ENCODE measurements at regions not wholly inside any gene's neighbourhood (a gene's known extent, or its start where the extent isn't known, plus 50 kb on each side); places are given as distances from the start of the nearest gene placed in this dataset.

DNA sequence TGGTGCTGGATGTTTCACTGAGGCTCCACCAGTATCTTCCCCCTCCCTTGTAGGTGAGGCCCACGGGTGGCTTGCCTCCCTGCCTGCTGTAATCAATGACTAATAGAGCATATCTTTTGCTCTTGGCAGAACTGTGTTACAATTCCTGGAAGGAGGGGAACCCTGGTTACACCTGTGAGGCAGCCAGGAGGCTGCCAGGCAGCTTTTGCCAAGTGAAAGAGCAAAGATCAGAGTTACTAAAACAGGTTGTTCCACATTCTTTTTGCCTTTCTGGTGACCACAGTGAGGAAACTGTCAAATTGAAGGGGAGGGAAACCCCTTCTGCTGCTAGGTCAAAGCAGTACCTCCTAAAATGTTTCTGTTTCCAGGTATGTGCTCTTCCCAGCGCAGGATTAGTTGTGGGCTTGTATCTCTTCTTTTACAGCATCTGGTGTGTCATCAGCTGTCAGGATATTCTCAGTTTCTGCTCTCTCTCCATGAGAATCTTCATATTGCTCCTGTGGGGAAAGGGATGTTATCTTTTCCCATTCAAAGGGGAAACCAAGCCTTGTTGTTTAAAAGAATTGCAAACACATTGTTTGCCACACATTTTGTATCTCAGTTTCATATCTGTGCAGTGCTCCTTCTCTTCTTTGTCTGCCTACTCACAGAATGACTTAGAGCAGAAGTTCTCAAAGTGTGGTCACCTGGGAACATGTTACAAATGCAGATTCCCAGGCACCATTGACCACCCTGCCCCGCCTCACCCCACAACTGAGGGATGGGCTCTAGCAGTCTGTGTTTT, 137.4 kb upstream of the UMPS start:
- H3K27ac Mint-ChIP-seq (ENCODE audit: unreplicated experiment), result no peak overlapping the region

DNA sequence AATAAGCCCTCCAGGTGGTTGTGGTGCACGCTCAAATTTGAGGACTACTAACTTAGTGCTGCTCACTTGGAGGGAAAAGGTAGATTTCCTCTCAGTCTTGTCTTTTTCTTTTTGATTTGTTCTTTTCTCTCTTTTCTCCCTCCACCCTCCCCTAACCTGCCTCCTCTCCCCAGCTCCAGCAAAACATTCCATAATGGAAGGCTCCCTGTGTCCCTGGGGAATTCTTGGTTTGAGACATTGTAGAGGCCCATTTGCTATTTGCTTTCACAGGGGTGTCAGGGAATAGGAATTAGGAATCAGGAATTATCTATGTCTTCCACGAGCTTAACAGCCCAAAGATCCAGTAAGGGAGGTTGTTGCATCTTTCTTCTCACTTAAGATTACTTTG, 136.8 kb upstream of the UMPS start:
- TF ChIP-seq, protein P1, sequence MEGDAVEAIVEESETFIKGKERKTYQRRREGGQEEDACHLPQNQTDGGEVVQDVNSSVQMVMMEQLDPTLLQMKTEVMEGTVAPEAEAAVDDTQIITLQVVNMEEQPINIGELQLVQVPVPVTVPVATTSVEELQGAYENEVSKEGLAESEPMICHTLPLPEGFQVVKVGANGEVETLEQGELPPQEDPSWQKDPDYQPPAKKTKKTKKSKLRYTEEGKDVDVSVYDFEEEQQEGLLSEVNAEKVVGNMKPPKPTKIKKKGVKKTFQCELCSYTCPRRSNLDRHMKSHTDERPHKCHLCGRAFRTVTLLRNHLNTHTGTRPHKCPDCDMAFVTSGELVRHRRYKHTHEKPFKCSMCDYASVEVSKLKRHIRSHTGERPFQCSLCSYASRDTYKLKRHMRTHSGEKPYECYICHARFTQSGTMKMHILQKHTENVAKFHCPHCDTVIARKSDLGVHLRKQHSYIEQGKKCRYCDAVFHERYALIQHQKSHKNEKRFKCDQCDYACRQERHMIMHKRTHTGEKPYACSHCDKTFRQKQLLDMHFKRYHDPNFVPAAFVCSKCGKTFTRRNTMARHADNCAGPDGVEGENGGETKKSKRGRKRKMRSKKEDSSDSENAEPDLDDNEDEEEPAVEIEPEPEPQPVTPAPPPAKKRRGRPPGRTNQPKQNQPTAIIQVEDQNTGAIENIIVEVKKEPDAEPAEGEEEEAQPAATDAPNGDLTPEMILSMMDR (IDR thresholded peaks at IDR 0.05), result no peak
- H3K4me1 Mint-ChIP-seq (ENCODE audit: unreplicated experiment), result no peaks in the 10 kb centered on the region
- no peak overlapping the region for H3K4me3 Mint-ChIP-seq (ENCODE audit: unreplicated experiment)
- H3K9me3 Mint-ChIP-seq (ENCODE audit: unreplicated experiment), result no peaks in the 10 kb centered on the region
- no peak overlapping the region for H3K27ac Mint-ChIP-seq (ENCODE audit: unreplicated experiment)
- H3K27me3 Mint-ChIP-seq (ENCODE audit: unreplicated experiment), result peaks cover 22% of the 10 kb centered on the region
- DNase-seq (ENCODE audit: extremely low spot score, unreplicated experiment), result no peak
- no peaks in the 10 kb centered on the region for H3K36me3 Mint-ChIP-seq (ENCODE audit: unreplicated experiment)

More for the DNA sequence above, 137.4 kb upstream of the UMPS start:
- DNase-seq (ENCODE audit: extremely low spot score, unreplicated experiment), result no peak
- Mint-ChIP-seq H3K9me3 (ENCODE audit: unreplicated experiment) (no peaks in the 10 kb centered on the region), H3K4me1 (ENCODE audit: unreplicated experiment) (no peaks in the 10 kb centered on the region), H3K36me3 (ENCODE audit: unreplicated experiment) (no peaks in the 10 kb centered on the region), H3K27me3 (ENCODE audit: unreplicated experiment) (peaks cover 27% of the 10 kb centered on the region), H3K4me3 (ENCODE audit: unreplicated experiment) (no peak overlapping the region)
- TF ChIP-seq, protein P1 (IDR thresholded peaks at IDR 0.05), result no peak

DNA sequence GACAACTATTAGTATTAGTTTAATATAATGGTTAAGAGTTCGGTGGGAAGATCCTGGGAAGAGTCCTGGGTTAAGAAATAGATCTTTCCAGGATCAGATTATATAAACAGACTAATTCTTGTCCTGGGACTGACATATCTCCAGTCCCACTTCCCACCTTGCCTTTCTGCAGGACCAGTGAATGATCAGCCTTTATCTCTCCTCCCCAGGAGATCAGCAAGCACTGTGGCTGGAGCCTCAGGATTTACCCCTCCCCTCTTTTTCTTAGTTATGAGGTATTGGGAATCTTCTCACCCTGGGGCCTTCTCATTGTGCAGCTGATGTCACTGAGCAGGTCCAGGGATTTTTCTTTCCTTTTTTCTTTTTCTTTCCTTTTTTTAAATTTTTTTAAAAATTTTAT, 135.7 kb upstream of the UMPS start:
- no peak overlapping the region for H3K27ac Mint-ChIP-seq (ENCODE audit: unreplicated experiment)
- no peaks in the 10 kb centered on the region for H3K36me3 Mint-ChIP-seq (ENCODE audit: unreplicated experiment)
- H3K4me1 Mint-ChIP-seq (ENCODE audit: unreplicated experiment), result no peaks in the 10 kb centered on the region
- no peak overlapping the region for H3K4me3 Mint-ChIP-seq (ENCODE audit: unreplicated experiment)
- TF ChIP-seq, protein P1 (IDR thresholded peaks at IDR 0.05), result no peak
- no peak for DNase-seq (ENCODE audit: extremely low spot score, unreplicated experiment)
- H3K9me3 Mint-ChIP-seq (ENCODE audit: unreplicated experiment), result no peaks in the 10 kb centered on the region
- peaks cover 20% of the 10 kb centered on the region for H3K27me3 Mint-ChIP-seq (ENCODE audit: unreplicated experiment)

DNA sequence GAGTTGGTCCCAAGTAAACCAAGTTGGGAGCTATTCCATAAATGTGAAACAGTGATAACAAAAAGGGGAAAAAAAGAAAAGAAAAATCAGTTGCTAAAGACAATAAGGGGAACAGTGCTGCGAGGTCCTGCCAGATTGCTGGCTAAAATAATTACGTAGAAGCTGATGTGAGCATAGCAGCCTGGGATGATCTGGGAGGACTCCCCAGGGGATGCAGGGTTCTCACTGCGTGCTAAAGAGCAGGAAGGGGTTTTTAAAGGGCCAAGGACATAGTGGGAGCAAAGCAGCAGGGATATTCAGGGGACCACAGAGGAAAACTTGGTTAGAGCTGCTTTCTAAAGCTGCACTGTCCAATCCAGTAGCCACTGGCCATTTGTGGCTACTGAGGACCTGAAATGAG, 133.0 kb upstream of the UMPS start:
- H3K36me3 Mint-ChIP-seq (ENCODE audit: unreplicated experiment), result no peaks in the 10 kb centered on the region
- H3K4me1 Mint-ChIP-seq (ENCODE audit: unreplicated experiment), result no peaks in the 10 kb centered on the region
- no peak overlapping the region for H3K4me3 Mint-ChIP-seq (ENCODE audit: unreplicated experiment)
- H3K27ac Mint-ChIP-seq (ENCODE audit: unreplicated experiment), result no peak overlapping the region
- DNase-seq (ENCODE audit: extremely low spot score, unreplicated experiment), result no peak
- H3K9me3 Mint-ChIP-seq (ENCODE audit: unreplicated experiment), result no peaks in the 10 kb centered on the region
- TF ChIP-seq, protein P1 (IDR thresholded peaks at IDR 0.05), result no peak
- H3K27me3 Mint-ChIP-seq (ENCODE audit: unreplicated experiment), result peaks cover 16% of the 10 kb centered on the region

DNA sequence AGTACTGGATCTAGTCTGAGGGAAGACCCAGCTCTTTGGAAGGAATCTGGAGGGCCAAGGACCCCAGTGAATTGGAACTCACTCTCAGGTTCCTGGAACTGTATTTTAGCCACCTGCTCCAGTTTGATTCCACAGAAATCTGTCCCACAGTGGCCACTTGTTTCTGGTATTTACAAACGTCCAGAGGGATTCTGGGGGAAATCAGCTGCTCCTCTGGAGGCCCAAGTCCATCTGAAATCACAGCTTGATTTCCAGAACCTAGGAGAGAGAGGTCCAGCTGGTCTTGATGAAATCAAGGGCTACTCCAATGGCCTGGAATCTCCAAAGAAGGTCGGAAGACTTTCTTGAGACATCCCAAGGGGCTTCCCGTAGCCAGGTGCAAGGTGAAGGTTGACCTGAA, 132.3 kb upstream of the UMPS start:
- H3K9me3 Mint-ChIP-seq (ENCODE audit: unreplicated experiment), result no peaks in the 10 kb centered on the region

More for the DNA sequence above, 132.3 kb upstream of the UMPS start:
- DNase-seq (ENCODE audit: extremely low spot score, unreplicated experiment), result no peak
- H3K27ac Mint-ChIP-seq (ENCODE audit: unreplicated experiment), result no peak overlapping the region
- TF ChIP-seq, protein P1 (IDR thresholded peaks at IDR 0.05), result no peak
- no peaks in the 10 kb centered on the region for H3K4me1 Mint-ChIP-seq (ENCODE audit: unreplicated experiment)
- no peaks in the 10 kb centered on the region for H3K36me3 Mint-ChIP-seq (ENCODE audit: unreplicated experiment)
- peaks cover 9% of the 10 kb centered on the region for H3K27me3 Mint-ChIP-seq (ENCODE audit: unreplicated experiment)
- no peak overlapping the region for H3K4me3 Mint-ChIP-seq (ENCODE audit: unreplicated experiment)

Data from osteocyte (in vitro differentiated cells).